H9 (cell line): ENCODE measurements at regions not wholly inside any gene's neighbourhood (a gene's known extent, or its start where the extent isn't known, plus 50 kb on each side); places are given as distances from the start of the nearest gene placed in this dataset.

Source experiments
- DNase-seq: peaks from one replicate; pipeline ENCODE4 v3.0.0-alpha.2; 2017
- H2AFZ ChIP-seq: one replicate; pipeline ENCODE4 v1.6.1; 2013; ENCODE audit warnings: mild to moderate bottlenecking, low read length, control low read depth, moderate library complexity
- H2AK5ac ChIP-seq: 2 replicates; pipeline ENCODE4 v1.6.1; 2013; ENCODE audit warnings: low read length, control low read depth, mixed read lengths; ENCODE audit not compliant: insufficient read length
- H2BK120ac ChIP-seq: one replicate; pipeline ENCODE4 v1.6.1; 2013; ENCODE audit warnings: low read depth, mild to moderate bottlenecking, low read length, control low read depth, inconsistent platforms; ENCODE audit not compliant: poor library complexity, severe bottlenecking
- H2BK12ac ChIP-seq: 2 replicates; pipeline ENCODE4 v1.6.1; 2013; ENCODE audit warnings: low read length, control low read depth, mixed read lengths, low read depth; ENCODE audit not compliant: insufficient read length
- H2BK15ac ChIP-seq: 2 replicates; pipeline ENCODE4 v1.6.1; 2013; ENCODE audit warnings: low read depth, low read length, control low read depth
- H2BK20ac ChIP-seq: one replicate; pipeline ENCODE4 v1.6.1; 2013; ENCODE audit warnings: low read depth, mild to moderate bottlenecking, low read length, control low read depth, inconsistent platforms; ENCODE audit not compliant: poor library complexity, severe bottlenecking
- H2BK5ac ChIP-seq: 2 replicates; pipeline ENCODE4 v1.6.1; 2013; ENCODE audit warnings: low read length, control low read depth, mixed read lengths; ENCODE audit not compliant: insufficient read length
- H3K14ac ChIP-seq: 2 replicates; pipeline ENCODE4 v1.6.1; 2013; ENCODE audit warnings: low read length, control low read depth; ENCODE audit not compliant: insufficient read depth
- H3K18ac ChIP-seq: 2 replicates; pipeline ENCODE4 v1.6.1; 2013; ENCODE audit warnings: low read depth, mild to moderate bottlenecking, mixed read lengths, low read length, control low read depth; ENCODE audit not compliant: insufficient read length
- H3K23ac ChIP-seq: 2 replicates; pipeline ENCODE4 v1.6.1; 2013; ENCODE audit warnings: low read length, control low read depth, mixed read lengths, low read depth; ENCODE audit not compliant: insufficient read length
- H3K23me2 ChIP-seq: 2 replicates; pipeline ENCODE4 v1.6.1; 2013; ENCODE audit warnings: low read depth, mild to moderate bottlenecking, mixed read lengths, low read length, control low read depth; ENCODE audit not compliant: insufficient read length, poor library complexity, severe bottlenecking
- H3K27ac ChIP-seq: 2 replicates; pipeline ENCODE4 v1.5.1; 2013; ENCODE audit warnings: low read length, control low read depth, mixed read lengths, low read depth; ENCODE audit not compliant: insufficient read length
- H3K27me3 ChIP-seq: 2 replicates; pipeline ENCODE4 v1.6.1; 2013; ENCODE audit warnings: low read length, control low read depth, inconsistent platforms; ENCODE audit not compliant: insufficient read depth
- H3K4ac ChIP-seq: 2 replicates; pipeline ENCODE4 v1.6.1; 2013; ENCODE audit warnings: low read depth, mild to moderate bottlenecking, control low read depth, inconsistent platforms, low read length, moderate library complexity
- H3K4me1 ChIP-seq: 2 replicates; pipeline ENCODE4 v1.6.1; 2013; ENCODE audit warnings: low read length, control low read depth, inconsistent platforms; ENCODE audit not compliant: insufficient read depth
- H3K4me2 ChIP-seq: 2 replicates; pipeline ENCODE4 v1.6.1; 2013; ENCODE audit warnings: low read length, control low read depth, mixed read lengths; ENCODE audit not compliant: insufficient read length, insufficient read depth
- H3K56ac ChIP-seq: 2 replicates; pipeline ENCODE4 v1.6.1; 2013; ENCODE audit warnings: low read depth, mild to moderate bottlenecking, mixed read lengths, low read length, control low read depth; ENCODE audit not compliant: insufficient read length
- H3K79me1 ChIP-seq: 2 replicates; pipeline ENCODE4 v1.6.1; 2013; ENCODE audit warnings: low read depth, mild to moderate bottlenecking, moderate library complexity, low read length, control low read depth, inconsistent platforms; ENCODE audit not compliant: insufficient read depth, poor library complexity, severe bottlenecking
- H3K79me2 ChIP-seq: 2 replicates; pipeline ENCODE4 v1.6.1; 2013; ENCODE audit warnings: low read length, control low read depth, inconsistent platforms; ENCODE audit not compliant: insufficient read depth
- H3K9ac ChIP-seq: 2 replicates; pipeline ENCODE4 v1.6.1; 2013; ENCODE audit warnings: low read length, control low read depth, mixed read lengths; ENCODE audit not compliant: insufficient read length; ENCODE audit errors: extremely low read depth
- H3K9me3 ChIP-seq: one replicate; pipeline ENCODE4 v1.6.1; 2013; ENCODE audit warnings: low read depth, low read length, inconsistent platforms; ENCODE audit not compliant: control insufficient read depth
- H3T11ph ChIP-seq: one replicate; pipeline ENCODE4 v1.6.1; 2013; ENCODE audit warnings: mild to moderate bottlenecking, low read length, control low read depth, inconsistent platforms
- H4K20me1 ChIP-seq: one replicate; pipeline ENCODE4 v1.6.1; 2013; ENCODE audit not compliant: control insufficient read depth, insufficient read length, insufficient read depth
- H4K5ac ChIP-seq: 2 replicates; pipeline ENCODE4 v1.6.1; 2013; ENCODE audit warnings: low read depth, mild to moderate bottlenecking, mixed read lengths, low read length, control low read depth; ENCODE audit not compliant: insufficient read length
- H4K8ac ChIP-seq: replicated peaks from 2 replicates; pipeline ENCODE4 v1.6.1; 2013; ENCODE audit warnings: low read length, control low read depth, mixed read lengths, low read depth; ENCODE audit not compliant: insufficient read length
- H4K91ac ChIP-seq: 2 replicates; pipeline ENCODE4 v1.6.1; 2013; ENCODE audit warnings: low read depth, mild to moderate bottlenecking, moderate library complexity, mixed read lengths, low read length, control low read depth; ENCODE audit not compliant: insufficient read length
- H3K27ac Mint-ChIP-seq, 3 experiments: 2 replicates in 2 of 3; 3 replicates in 1 of 3; pipeline ENCODE4 v1.8.0; 2020 to 2021; ENCODE audit warnings: mixed read lengths in 3 of 3, mild to moderate bottlenecking in 1 of 3, moderate library complexity in 1 of 3
- H3K27me3 Mint-ChIP-seq: 2 replicates; pipeline ENCODE4 v1.8.0; 2021; ENCODE audit warnings: low read depth, mild to moderate bottlenecking, moderate library complexity, mixed read lengths
- H3K36me3 Mint-ChIP-seq, 3 experiments: 2 replicates in 2 of 3; 3 replicates in 1 of 3; pipeline ENCODE4 v1.8.0; 2020 to 2021; ENCODE audit warnings: low read depth in 3 of 3, mixed read lengths in 3 of 3; ENCODE audit not compliant: insufficient read depth in 1 of 3
- H3K4me1 Mint-ChIP-seq, 2 experiments: 2 replicates each; pipeline ENCODE4 v1.8.0; 2020; ENCODE audit warnings: mixed read lengths in 2 of 2
- H3K4me3 Mint-ChIP-seq, 2 experiments: 2 replicates in 1 of 2; 3 replicates in 1 of 2; pipeline ENCODE4 v1.8.0; 2020 to 2021; ENCODE audit warnings: mild to moderate bottlenecking in 2 of 2, mixed read lengths in 2 of 2, moderate library complexity in 1 of 2
- H3K9me3 Mint-ChIP-seq, 2 experiments: 2 replicates in 1 of 2; 3 replicates in 1 of 2; pipeline ENCODE4 v1.8.0; 2020; ENCODE audit warnings: mild to moderate bottlenecking in 2 of 2, mixed read lengths in 2 of 2, moderate library complexity in 1 of 2
- CTCF ChIP-seq: fragments of 200-600 bp; sonication (generic); conservative IDR thresholded peaks from 3 replicates; pipeline ENCODE4 v1.8.0; 2021; ENCODE audit warnings: antibody characterized with exemption, mild to moderate bottlenecking
- WGBS: extraction: QIAGEN DNeasy Blood & Tissue Kit; methylation state at CpG from one replicate; pipeline ENCODE4 v1.1.7; 2013; ENCODE audit warnings: missing lambda C conversion rate, low lambda C conversion rate, mixed read lengths; ENCODE audit not compliant: insufficient read length; ENCODE audit errors: extremely low coverage; 5-methylcytosine and 5-hydroxymethylcytosine counted together

- WGBS: no CpG with 5 or more reads among the region's 2 CpGs
- no peak overlapping the region for H2BK15ac ChIP-seq
These were observed 422.2 kb downstream of the MTX2 start for GRCh38 chr2:176691471-176691870.

More at GRCh38 chr2:176691471-176691870, 422.2 kb downstream of the MTX2 start:
- Mint-ChIP-seq H3K4me1 (no peaks in the 10 kb centered on the region), H3K4me3 (no peak overlapping the region), H3K36me3 (no peaks in the 10 kb centered on the region), H3K9me3 (no peaks in the 10 kb centered on the region), H3K27me3 (no peaks in the 10 kb centered on the region), H3K27ac (no peak overlapping the region)
- Histone ChIP-seq H2BK5ac (no peak overlapping the region), H3T11ph (no peak overlapping the region), H3K4ac (no peak overlapping the region), H3K79me2 (no peaks in the 10 kb centered on the region), H2AK5ac (no peak overlapping the region), H3K79me1 (no peaks in the 10 kb centered on the region), H3K27ac (no peak overlapping the region), H4K8ac (no peak overlapping the region), H2BK12ac (no peak overlapping the region), H3K9me3 (no peaks in the 10 kb centered on the region), H4K20me1 (no peaks in the 10 kb centered on the region), H2AFZ (no peak overlapping the region), H4K5ac (no peak overlapping the region), H3K4me2 (no peak overlapping the region), H3K23ac (no peak overlapping the region), H3K23me2 (no peaks in the 10 kb centered on the region), H3K4me1 (peaks cover 4% of the 10 kb centered on the region; the same call in 1 of the 2 replicates), H2BK120ac (no peak overlapping the region), H3K27me3 (no peaks in the 10 kb centered on the region), H3K56ac (no peak overlapping the region), H3K14ac (no peak overlapping the region), H4K91ac (no peak overlapping the region), H3K9ac (no peak overlapping the region), H3K18ac (no peak overlapping the region), H2BK20ac (no peak overlapping the region)
- no peak for TF ChIP-seq CTCF
- no peak for DNase-seq
